C4-2B (cell line): ENCODE measurements at regions not wholly inside any gene's neighbourhood (a gene's known extent, or its start where the extent isn't known, plus 50 kb on each side); places are given as distances from the start of the nearest gene placed in this dataset.

Source experiments
- CTCF ChIP-seq: fragments of 450-650 bp; conservative IDR thresholded peaks from 2 replicates; pipeline ENCODE4 v1.5.1; 2017; ENCODE audit warnings: mild to moderate bottlenecking
- ZFX ChIP-seq: fragments of 450-650 bp; IDR thresholded peaks from 2 replicates; pipeline ENCODE4 v1.6.1; 2017

GRCh38 chr6:105608711-105609374 lies 206.0 kb upstream of the PREP start:
- TF ChIP-seq CTCF (no peak), ZFX (no peak)
